ENCODE measurements at regions not wholly inside any gene's neighbourhood (a gene's known extent, or its start where the extent isn't known, plus 50 kb on each side); places are given as distances from the start of the nearest gene placed in this dataset.

GRCh38 chr9:23887781-23888180, 61.7 kb upstream of the ELAVL2 start:
- no peak for FAIRE-seq

Measured in A204.1 (cell line).